ENCODE measurements at regions not wholly inside any gene's neighbourhood (a gene's known extent, or its start where the extent isn't known, plus 50 kb on each side); places are given as distances from the start of the nearest gene placed in this dataset.

DNA sequence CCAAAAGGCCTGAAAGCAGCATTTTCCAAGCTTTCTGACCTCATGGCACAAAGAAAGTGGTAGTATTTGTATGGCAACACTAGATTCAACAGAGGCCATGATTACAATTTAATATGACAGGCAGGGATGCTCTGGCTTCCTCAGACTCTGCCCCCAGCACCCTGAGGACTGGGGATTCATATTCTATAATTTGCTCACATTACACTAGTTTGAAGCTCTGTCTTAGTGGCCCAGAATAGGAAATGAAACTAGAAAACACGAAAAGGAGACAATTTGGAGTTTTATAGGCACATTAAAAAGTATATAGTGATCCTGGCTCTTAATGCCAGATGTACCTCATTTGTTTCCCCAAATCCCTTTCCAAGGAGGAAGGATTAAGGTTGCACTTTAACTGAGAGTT is 173.0 kb upstream of the STK17B start:
- TF ChIP-seq, protein P1, sequence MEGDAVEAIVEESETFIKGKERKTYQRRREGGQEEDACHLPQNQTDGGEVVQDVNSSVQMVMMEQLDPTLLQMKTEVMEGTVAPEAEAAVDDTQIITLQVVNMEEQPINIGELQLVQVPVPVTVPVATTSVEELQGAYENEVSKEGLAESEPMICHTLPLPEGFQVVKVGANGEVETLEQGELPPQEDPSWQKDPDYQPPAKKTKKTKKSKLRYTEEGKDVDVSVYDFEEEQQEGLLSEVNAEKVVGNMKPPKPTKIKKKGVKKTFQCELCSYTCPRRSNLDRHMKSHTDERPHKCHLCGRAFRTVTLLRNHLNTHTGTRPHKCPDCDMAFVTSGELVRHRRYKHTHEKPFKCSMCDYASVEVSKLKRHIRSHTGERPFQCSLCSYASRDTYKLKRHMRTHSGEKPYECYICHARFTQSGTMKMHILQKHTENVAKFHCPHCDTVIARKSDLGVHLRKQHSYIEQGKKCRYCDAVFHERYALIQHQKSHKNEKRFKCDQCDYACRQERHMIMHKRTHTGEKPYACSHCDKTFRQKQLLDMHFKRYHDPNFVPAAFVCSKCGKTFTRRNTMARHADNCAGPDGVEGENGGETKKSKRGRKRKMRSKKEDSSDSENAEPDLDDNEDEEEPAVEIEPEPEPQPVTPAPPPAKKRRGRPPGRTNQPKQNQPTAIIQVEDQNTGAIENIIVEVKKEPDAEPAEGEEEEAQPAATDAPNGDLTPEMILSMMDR (conservative IDR thresholded peaks at IDR 0.05; ENCODE audit: low read depth, low read length): no peak
- no peak for DNase-seq (ENCODE audit: low read depth)
- H3K4me3 ChIP-seq (ENCODE audit: low read length): no peak overlapping the region

DNA sequence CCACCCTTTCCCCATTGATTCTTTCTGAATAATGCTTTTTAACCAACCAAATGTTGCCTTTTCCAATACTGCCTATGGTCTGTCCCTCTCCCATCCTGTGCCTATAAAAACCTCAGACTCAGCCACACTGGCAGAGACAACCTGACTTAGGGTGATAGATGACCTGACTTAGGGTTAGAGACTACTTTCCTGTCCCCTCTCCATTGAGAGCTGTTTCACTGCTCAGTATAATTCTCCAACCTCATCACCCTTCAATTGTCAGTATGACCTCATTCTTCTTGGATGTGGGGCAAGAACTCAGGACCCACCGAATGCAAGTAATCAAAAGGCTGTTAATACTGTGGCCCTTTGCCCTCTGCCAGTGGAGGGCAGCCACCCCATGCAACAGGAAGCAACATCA is 182.3 kb upstream of the STK17B start:
- TF ChIP-seq, protein P1 (conservative IDR thresholded peaks at IDR 0.05; ENCODE audit: low read depth, low read length): no peak
- no peak overlapping the region for H3K4me3 ChIP-seq (ENCODE audit: low read length)
- no peak for DNase-seq (ENCODE audit: low read depth)

DNA sequence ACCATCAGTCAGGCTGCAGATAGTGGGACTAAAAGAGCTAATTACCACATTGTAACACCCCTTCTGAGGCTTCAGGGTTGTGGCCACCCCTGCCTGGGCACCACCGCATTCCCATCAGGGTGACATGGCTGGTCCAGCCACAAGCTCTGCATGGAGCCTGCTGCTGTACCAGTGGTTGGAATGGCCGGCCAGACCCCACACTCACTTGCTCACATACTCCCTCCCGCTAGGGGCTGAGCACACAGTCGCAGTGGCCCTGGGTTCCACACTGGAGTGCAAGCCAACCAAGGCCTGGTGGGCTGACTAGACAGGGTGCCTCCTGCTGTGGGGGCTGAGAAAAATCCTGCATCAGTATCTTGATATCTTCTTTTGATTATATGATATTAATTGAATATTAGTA is 182.8 kb upstream of the STK17B start:
- H3K4me3 ChIP-seq (ENCODE audit: low read length): no peak overlapping the region
- no peak for DNase-seq (ENCODE audit: low read depth)
- TF ChIP-seq, protein P1 (conservative IDR thresholded peaks at IDR 0.05; ENCODE audit: low read depth, low read length): no peak

DNA sequence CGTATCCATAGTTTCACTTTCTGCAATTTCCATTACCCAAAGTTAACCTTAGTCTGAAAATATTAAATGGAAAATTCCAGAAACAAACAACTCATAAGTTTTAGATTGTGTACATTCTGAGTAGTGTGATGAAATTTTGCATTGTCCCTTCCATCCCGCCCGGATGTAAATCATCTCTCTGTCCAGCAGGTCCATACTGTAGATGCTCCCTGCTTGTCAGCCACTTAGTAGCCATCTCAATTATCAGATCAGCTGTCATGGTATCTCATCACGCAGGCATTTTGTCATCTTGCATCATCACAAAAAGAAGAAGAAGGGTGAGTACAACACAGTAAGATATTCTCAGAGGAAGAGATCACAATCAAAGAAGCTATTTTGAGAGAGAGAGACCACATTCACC is 185.0 kb upstream of the STK17B start:
- DNase-seq (ENCODE audit: low read depth): no peak
- TF ChIP-seq, protein P1 (conservative IDR thresholded peaks at IDR 0.05; ENCODE audit: low read depth, low read length): no peak
- no peak overlapping the region for H3K4me3 ChIP-seq (ENCODE audit: low read length)

GRCh38 chr2:196360650-196361049 is 189.3 kb upstream of the STK17B start:
- DNase-seq (ENCODE audit: low read depth): no peak

DNA sequence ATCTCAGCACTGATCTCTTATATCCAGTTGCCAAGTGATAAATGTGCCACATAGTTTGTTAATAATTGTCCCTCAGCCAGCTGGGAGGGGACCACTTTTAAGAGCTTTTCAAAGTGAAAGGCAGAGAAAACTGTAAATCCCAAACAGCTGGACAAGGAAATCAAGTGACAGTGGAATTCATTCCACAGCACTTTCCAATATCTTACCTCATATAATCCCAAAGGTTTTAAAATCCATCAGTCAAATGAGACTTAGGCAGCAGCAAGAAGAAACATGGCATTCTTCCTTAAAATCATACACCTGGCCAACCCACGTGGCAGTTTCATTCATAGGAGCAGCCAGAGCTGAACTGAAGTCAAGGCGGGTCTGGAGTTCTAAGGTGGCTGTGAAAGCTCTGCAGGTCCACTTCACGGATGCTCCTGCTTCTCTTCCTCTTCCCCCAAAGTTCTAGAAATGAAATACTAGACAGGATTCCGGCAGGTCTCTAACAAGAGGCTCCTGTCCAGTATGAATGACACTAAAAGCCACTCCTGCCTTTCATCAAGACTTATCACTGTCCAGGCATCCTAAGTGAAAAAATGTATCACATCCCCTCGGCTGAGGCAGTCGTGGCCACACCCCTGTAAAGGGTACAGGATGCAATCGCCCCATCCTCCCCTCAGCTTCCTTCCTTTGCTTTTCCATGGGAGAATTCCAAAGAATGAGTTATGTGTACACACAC is 190.4 kb upstream of the STK17B start:
- no peak for DNase-seq (ENCODE audit: low read depth)
- H3K4me3 ChIP-seq (ENCODE audit: low read length): no peak overlapping the region
- TF ChIP-seq, protein P1 (conservative IDR thresholded peaks at IDR 0.05; ENCODE audit: low read depth, low read length): no peak

More at GRCh38 chr2:196360650-196361049, 189.3 kb upstream of the STK17B start:
- no peak overlapping the region for H3K4me3 ChIP-seq (ENCODE audit: low read length)
- TF ChIP-seq, protein P1 (conservative IDR thresholded peaks at IDR 0.05; ENCODE audit: low read depth, low read length): no peak

DNA sequence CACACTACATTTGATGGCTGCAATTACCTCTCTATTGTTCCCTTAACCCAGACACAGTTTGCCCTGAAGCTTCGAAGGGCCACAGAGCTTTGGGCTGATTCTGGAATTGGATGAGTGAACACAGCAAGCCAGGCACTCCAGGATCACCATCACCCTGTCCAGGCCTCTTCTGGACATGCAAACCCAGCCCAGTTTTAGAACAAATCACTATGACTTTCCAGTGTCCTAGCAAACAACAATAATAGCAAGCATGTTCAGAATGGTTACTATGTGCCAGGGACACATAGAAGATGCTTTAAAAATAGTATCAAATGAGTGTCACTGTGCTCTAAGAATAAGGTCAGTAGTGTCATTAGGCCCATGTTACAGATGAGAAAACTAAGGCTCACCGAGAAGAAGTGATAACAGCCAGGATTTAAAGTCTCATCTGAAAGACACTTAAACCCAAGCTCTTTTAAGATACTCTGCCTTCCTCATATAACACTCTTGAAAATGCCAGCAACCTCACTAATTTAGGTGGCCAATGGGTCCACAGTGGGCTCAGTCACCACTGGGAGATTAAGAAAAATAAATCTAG is 191.7 kb upstream of the STK17B start:
- TF ChIP-seq, protein P1 (conservative IDR thresholded peaks at IDR 0.05; ENCODE audit: low read depth, low read length): no peak
- no peak overlapping the region for H3K4me3 ChIP-seq (ENCODE audit: low read length)
- no peak for DNase-seq (ENCODE audit: low read depth)
